NCI-H345 treated with DMSO at 0.1 percent for 48 hours (cell line): ENCODE measurements at regions not wholly inside any gene's neighbourhood (a gene's known extent, or its start where the extent isn't known, plus 50 kb on each side); places are given as distances from the start of the nearest gene placed in this dataset.

Source experiments
- DNase-seq: peaks from one replicate; lab custom pipeline; 2025; ENCODE audit not compliant: unreplicated experiment; lab: John Stamatoyannopoulos, UW

- no peak for DNase-seq
Measured at GRCh38 chr9:135251331-135251761, 163.9 kb downstream of the OLFM1 start.

- DNase-seq: no peak
Measured at GRCh38 chr9:135251996-135252760, 164.7 kb downstream of the OLFM1 start.

- no peak for DNase-seq
Measured at GRCh38 chr9:135252980-135253304, 165.5 kb downstream of the OLFM1 start.

GRCh38 chr9:135253305-135254004, 166.0 kb downstream of the OLFM1 start:
- DNase-seq: no peak

- no peak for DNase-seq
Measured at GRCh38 chr9:135254176-135255032, 166.9 kb downstream of the OLFM1 start.

GRCh38 chr9:135255033-135255840, 167.8 kb downstream of the OLFM1 start:
- no peak for DNase-seq

GRCh38 chr9:135255841-135256580, 168.5 kb downstream of the OLFM1 start:
- no peak for DNase-seq

GRCh38 chr9:135256581-135257354, 169.3 kb downstream of the OLFM1 start:
- DNase-seq: no peak

GRCh38 chr9:135258461-135258860, 171.0 kb downstream of the OLFM1 start:
- no peak for DNase-seq

GRCh38 chr9:135259273-135259672, 171.8 kb downstream of the OLFM1 start:
- DNase-seq: no peak

GRCh38 chr9:135260221-135261180, 173.0 kb downstream of the OLFM1 start:
- DNase-seq: no peak

- DNase-seq: no peak
Measured at GRCh38 chr9:135262248-135262647, 174.8 kb downstream of the OLFM1 start.

GRCh38 chr9:135263511-135263910, 176.0 kb downstream of the OLFM1 start:
- DNase-seq: no peak

GRCh38 chr9:135265931-135266330, 178.5 kb downstream of the OLFM1 start:
- no peak for DNase-seq

GRCh38 chr9:135267191-135267809, 179.8 kb downstream of the OLFM1 start:
- no peak for DNase-seq

- no peak for DNase-seq
Measured at GRCh38 chr9:135268031-135268430, 180.6 kb downstream of the OLFM1 start.

- DNase-seq: no peak
Measured at GRCh38 chr9:135268981-135269380, 181.5 kb downstream of the OLFM1 start.
